OCI-LY7 (cell line): ENCODE measurements at regions not wholly inside any gene's neighbourhood (a gene's known extent, or its start where the extent isn't known, plus 50 kb on each side); places are given as distances from the start of the nearest gene placed in this dataset.

Source experiments
- BruUV-seq: library from RNA; stranded (reverse); fragments of 400-500 nt; replicated peaks from 2 replicates; lab custom pipeline; 2021; lab: Mats Ljungman, UMichigan
- CTCF ChIA-PET: fragments of 300-600 bp; sonication (Branson Sonifier 250); formaldehyde crosslinking; loops from one replicate; lab custom pipeline; 2022; ENCODE audit warnings: antibody characterized with exemption; ENCODE audit not compliant: unreplicated experiment; lab: Charles Lee
- POLR2A ChIA-PET: fragments of 300-600 bp; sonication (Branson Sonifier 250); formaldehyde crosslinking; loops from one replicate; lab custom pipeline; 2022; ENCODE audit warnings: antibody characterized with exemption; lab: Charles Lee
- DNase-seq: peaks from one replicate; pipeline ENCODE4 v3.0.0-alpha.2; 2015; ENCODE audit warnings: low spot score
- H2AFZ ChIP-seq: fragments of 200-600 bp; sonication (generic), shearing (Covaris generic); 2 replicates; pipeline ENCODE4 v1.6.1; 2014; ENCODE audit warnings: mild to moderate bottlenecking, antibody characterized with exemption, low read length, moderate library complexity
- H3K27ac ChIP-seq: fragments of 200-600 bp; sonication (generic); 2 replicates; pipeline ENCODE4 v1.5.1; 2014; ENCODE audit warnings: mixed run types, low read depth, mild to moderate bottlenecking, moderate library complexity, low read length, inconsistent platforms; ENCODE audit not compliant: poor library complexity, severe bottlenecking
- H3K36me3 ChIP-seq: fragments of 200-600 bp; sonication (generic); 2 replicates; pipeline ENCODE4 v1.6.1; 2014; ENCODE audit warnings: mild to moderate bottlenecking, antibody characterized with exemption, low read length, moderate library complexity, mixed read lengths; ENCODE audit not compliant: insufficient read depth
- H3K4me1 ChIP-seq: fragments of 200-600 bp; sonication (generic); 2 replicates; pipeline ENCODE4 v1.5.1; 2014; ENCODE audit warnings: mild to moderate bottlenecking, low read length; ENCODE audit not compliant: insufficient read depth, poor library complexity, severe bottlenecking
- H3K4me2 ChIP-seq: fragments of 200-600 bp; sonication (generic); 2 replicates; pipeline ENCODE4 v1.6.1; 2014; ENCODE audit warnings: mild to moderate bottlenecking, low read length
- H3K4me3 ChIP-seq: fragments of 200-600 bp; sonication (generic); 2 replicates; pipeline ENCODE4 v1.5.1; 2014; ENCODE audit warnings: mild to moderate bottlenecking, low read depth, low read length; ENCODE audit not compliant: poor library complexity, severe bottlenecking
- H3K79me2 ChIP-seq: fragments of 200-600 bp; sonication (generic); 2 replicates; pipeline ENCODE4 v1.6.1; 2016; ENCODE audit warnings: low read depth, mild to moderate bottlenecking, low read length, moderate library complexity, mixed read lengths; ENCODE audit not compliant: insufficient read depth
- H3K9me2 ChIP-seq: fragments of 200-600 bp; sonication (generic); 2 replicates; pipeline ENCODE4 v1.6.1; 2016; ENCODE audit warnings: mild to moderate bottlenecking, low read length, mixed read lengths; ENCODE audit not compliant: insufficient read depth
- H3K9me3 ChIP-seq: fragments of 200-600 bp; sonication (generic); 2 replicates; pipeline ENCODE4 v1.6.1; 2014; ENCODE audit warnings: mild to moderate bottlenecking, mixed run types, low read length, mixed read lengths
- H4K20me1 ChIP-seq: fragments of 200-600 bp; sonication (generic); 2 replicates; pipeline ENCODE4 v1.6.1; 2014; ENCODE audit warnings: mild to moderate bottlenecking, antibody characterized with exemption, low read length, moderate library complexity, mixed read lengths; ENCODE audit not compliant: insufficient read depth
- CTCF ChIP-seq: fragments of 200-600 bp; sonication (generic); conservative IDR thresholded peaks from 2 replicates; pipeline ENCODE4 v1.5.1; 2014; ENCODE audit warnings: mild to moderate bottlenecking, antibody characterized with exemption, low read length, moderate library complexity, mixed read lengths
- EZH2phosphoT487 ChIP-seq: fragments of 200-600 bp; sonication (generic); IDR thresholded peaks from 2 replicates; pipeline ENCODE4 v1.6.1; 2018; ENCODE audit warnings: low read depth, borderline replicate concordance, mild to moderate bottlenecking, mixed run types, antibody characterized with exemption, low read length, moderate library complexity, mixed read lengths
- intact Hi-C: fragments of 100-400 bp; cut with micrococcal nuclease; formaldehyde crosslinking; loops from one replicate; pipeline ENCODE4 v1.10.0; 2022; ENCODE audit not compliant: unreplicated experiment

GRCh38 chr16:85495823-85496538, 117.1 kb upstream of the GSE1 start:
- Histone ChIP-seq H3K4me2 (no peak overlapping the region), H3K9me3 (no peaks in the 10 kb centered on the region)
- POLR2A ChIA-PET: no interaction called here

GRCh38 chr16:85497622-85498314, 115.4 kb upstream of the GSE1 start:
- intact Hi-C loops: no loop called here
- no peaks in the 10 kb centered on the region for H3K36me3 ChIP-seq
- H3K27ac ChIP-seq: no peak overlapping the region
- BruUV-seq: no TSS peak
- peaks cover 6% of the 10 kb centered on the region for H3K4me1 ChIP-seq
- H4K20me1 ChIP-seq: no peaks in the 10 kb centered on the region
- H3K9me2 ChIP-seq: no peaks in the 10 kb centered on the region
- H3K79me2 ChIP-seq: no peaks in the 10 kb centered on the region
- H3K4me2 ChIP-seq: no peak overlapping the region
- no peak overlapping the region for H3K4me3 ChIP-seq
- no peaks in the 10 kb centered on the region for H3K9me3 ChIP-seq
- TF ChIP-seq EZH2phosphoT487: no peak
- TF ChIP-seq CTCF: no peak
- DNase-seq: no peak
- H2AFZ ChIP-seq: no peak overlapping the region
- ChIA-PET CTCF (no interaction called here), POLR2A (no interaction called here)

More at GRCh38 chr16:85495823-85496538, 117.1 kb upstream of the GSE1 start:
- Histone ChIP-seq H3K4me3 (no peak overlapping the region), H3K9me2 (no peaks in the 10 kb centered on the region), H4K20me1 (no peaks in the 10 kb centered on the region), H3K4me1 (peaks cover 10% of the 10 kb centered on the region), H3K79me2 (no peaks in the 10 kb centered on the region), H3K36me3 (no peaks in the 10 kb centered on the region), H3K27ac (no peak overlapping the region), H2AFZ (no peak overlapping the region)
- no peak for TF ChIP-seq CTCF
- TF ChIP-seq EZH2phosphoT487: no peak
- intact Hi-C loops: no loop called here
- CTCF ChIA-PET: no interaction called here
- DNase-seq: no peak
- BruUV-seq: no TSS peak

DNA sequence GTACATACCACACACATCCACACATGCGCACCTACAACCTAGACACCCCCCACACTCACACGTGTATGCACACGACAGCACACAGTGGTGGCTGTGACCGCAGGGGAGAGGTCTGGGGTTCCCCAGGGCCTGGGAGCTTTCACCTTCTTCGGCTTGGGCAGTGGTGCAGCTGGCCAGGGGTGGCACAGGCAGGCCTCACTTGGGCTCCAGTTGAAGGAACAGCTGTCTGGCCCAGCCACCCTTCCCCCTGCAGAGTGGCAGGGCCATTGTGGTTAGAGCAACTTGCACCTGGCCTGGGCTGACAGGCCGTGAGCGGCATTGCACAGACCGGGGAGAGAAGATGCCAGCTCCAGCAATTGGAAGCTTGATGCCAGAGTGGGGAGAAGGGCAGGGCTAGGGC, 114.5 kb upstream of the GSE1 start:
- no peak for TF ChIP-seq EZH2phosphoT487
- TF ChIP-seq CTCF: no peak
- H4K20me1 ChIP-seq: no peaks in the 10 kb centered on the region
- no peaks in the 10 kb centered on the region for H3K9me2 ChIP-seq
- intact Hi-C loops: no loop called here
- ChIA-PET POLR2A (interaction anchor here (0.7 to 1.1 kb wide), 2 partner anchors 27 to 51 kb away, joined by 3 to 4 read pairs; no protein-coding TSS in a partner anchor), CTCF (interaction anchor here (0.6 kb wide), 1 partner anchor 14 kb away, joined by 3 read pairs; no protein-coding TSS in a partner anchor)
- peak; percentile 49 for DNase-seq
- H3K4me3 ChIP-seq: no peak overlapping the region
- no TSS peak for BruUV-seq
- no peaks in the 10 kb centered on the region for H3K79me2 ChIP-seq
- peaks cover 6% of the 10 kb centered on the region for H3K4me1 ChIP-seq
- H3K9me3 ChIP-seq: no peaks in the 10 kb centered on the region
- no peak overlapping the region for H2AFZ ChIP-seq
- no peak overlapping the region for H3K4me2 ChIP-seq
- H3K27ac ChIP-seq: no peak overlapping the region
- H3K36me3 ChIP-seq: no peaks in the 10 kb centered on the region
